Memory B cell (primary cell): ENCODE measurements at regions not wholly inside any gene's neighbourhood (a gene's known extent, or its start where the extent isn't known, plus 50 kb on each side); places are given as distances from the start of the nearest gene placed in this dataset.

Experiments used
- ATAC-seq: fragments of 150-1000 bp; cut with Tn5 transposase; 2 replicates; pipeline ENCODE4 v1.10.0; 2021; ENCODE audit warnings: low read depth, mild to moderate bottlenecking, moderate library complexity
- DNase-seq, 2 donors: peaks; one replicate each; pipeline ENCODE4 v3.0.0; 2022; ENCODE audit warnings: low spot score in 2 of 2
- H3K27ac Mint-ChIP-seq: one replicate; pipeline ENCODE4 v1.8.0; 2022; ENCODE audit warnings: mild to moderate bottlenecking, moderate library complexity, mixed read lengths
- H3K27me3 Mint-ChIP-seq: one replicate; pipeline ENCODE4 v1.8.0; 2022; ENCODE audit warnings: mixed read lengths
- H3K36me3 Mint-ChIP-seq: one replicate; pipeline ENCODE4 v1.8.0; 2022; ENCODE audit warnings: mild to moderate bottlenecking, mixed read lengths
- H3K4me1 Mint-ChIP-seq: one replicate; pipeline ENCODE4 v1.8.0; 2022; ENCODE audit warnings: mixed read lengths
- H3K4me3 Mint-ChIP-seq: one replicate; pipeline ENCODE4 v1.8.0; 2022; ENCODE audit warnings: mild to moderate bottlenecking, moderate library complexity, mixed read lengths
- H3K9me3 Mint-ChIP-seq: one replicate; pipeline ENCODE4 v1.8.0; 2022; ENCODE audit warnings: mixed read lengths

GRCh38 chrX:110421500-110422455, 63.1 kb downstream of the RTL9 start:
- Mint-ChIP-seq H3K27me3 (peaks cover 4% of the 10 kb centered on the region), H3K4me1 (no peaks in the 10 kb centered on the region), H3K4me3 (no peak overlapping the region), H3K36me3 (no peaks in the 10 kb centered on the region), H3K27ac (no peak overlapping the region), H3K9me3 (no peaks in the 10 kb centered on the region)
- ATAC-seq (no peak), DNase-seq (no peak)

GRCh38 chrX:110425222-110426154, 66.8 kb downstream of the RTL9 start:
- no peak for ATAC-seq
- H3K36me3 Mint-ChIP-seq: no peaks in the 10 kb centered on the region

GRCh38 chrX:110426155-110426504, 67.5 kb downstream of the RTL9 start:
- Mint-ChIP-seq H3K9me3 (no peaks in the 10 kb centered on the region), H3K36me3 (no peaks in the 10 kb centered on the region), H3K27ac (no peak overlapping the region), H3K4me3 (no peak overlapping the region), H3K4me1 (no peaks in the 10 kb centered on the region), H3K27me3 (peaks cover 4% of the 10 kb centered on the region)
- DNase-seq (no peak), ATAC-seq (no peak)

More at GRCh38 chrX:110425222-110426154, 66.8 kb downstream of the RTL9 start:
- Mint-ChIP-seq H3K4me1 (no peaks in the 10 kb centered on the region), H3K4me3 (no peak overlapping the region), H3K27ac (no peak overlapping the region), H3K27me3 (peaks cover 5% of the 10 kb centered on the region), H3K9me3 (no peaks in the 10 kb centered on the region)
- no peak for DNase-seq

DNA sequence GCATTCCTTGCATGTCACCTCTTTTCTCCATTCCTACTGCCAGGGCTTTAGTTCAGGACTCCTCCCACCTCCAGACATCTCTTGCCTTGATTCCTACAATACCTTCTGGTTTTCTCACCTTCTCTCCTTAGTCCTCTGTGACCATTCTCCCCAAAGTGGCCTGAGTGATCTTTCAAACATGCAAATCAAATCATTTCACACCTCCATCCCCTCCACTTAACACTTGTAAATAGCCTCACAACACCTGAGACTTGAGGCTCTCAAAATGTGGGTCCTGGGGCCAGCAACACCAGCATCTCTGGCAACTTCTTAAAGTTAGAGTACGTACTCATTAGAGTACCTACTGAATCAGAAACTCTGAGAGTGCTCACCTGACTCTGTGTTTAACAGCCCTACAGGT, 68.4 kb downstream of the RTL9 start:
- Mint-ChIP-seq H3K4me3 (no peak overlapping the region), H3K27ac (no peak overlapping the region), H3K4me1 (no peaks in the 10 kb centered on the region), H3K9me3 (no peaks in the 10 kb centered on the region), H3K27me3 (peaks cover 7% of the 10 kb centered on the region), H3K36me3 (no peaks in the 10 kb centered on the region)
- no peak for ATAC-seq
- no peak for DNase-seq

- Mint-ChIP-seq H3K4me3 (no peak overlapping the region), H3K4me1 (no peaks in the 10 kb centered on the region), H3K9me3 (no peaks in the 10 kb centered on the region), H3K27me3 (peaks cover 7% of the 10 kb centered on the region), H3K36me3 (no peaks in the 10 kb centered on the region), H3K27ac (no peak overlapping the region)
- DNase-seq (no peak), ATAC-seq (no peak)
These were observed 69.5 kb downstream of the RTL9 start for GRCh38 chrX:110428144-110428543.

- no peak for DNase-seq
- Mint-ChIP-seq H3K4me1 (no peaks in the 10 kb centered on the region), H3K4me3 (no peak overlapping the region), H3K9me3 (no peaks in the 10 kb centered on the region), H3K27me3 (peaks cover 16% of the 10 kb centered on the region), H3K27ac (no peak overlapping the region), H3K36me3 (no peaks in the 10 kb centered on the region)
- no peak for ATAC-seq
These were observed 71.8 kb downstream of the RTL9 start for GRCh38 chrX:110430293-110431076.

GRCh38 chrX:110432091-110432905, 73.7 kb downstream of the RTL9 start:
- H3K36me3 Mint-ChIP-seq: no peaks in the 10 kb centered on the region
- no peaks in the 10 kb centered on the region for H3K4me1 Mint-ChIP-seq
- no peak for DNase-seq
- H3K4me3 Mint-ChIP-seq: no peak overlapping the region
- no peak for ATAC-seq
- no peaks in the 10 kb centered on the region for H3K9me3 Mint-ChIP-seq
- peaks cover 16% of the 10 kb centered on the region for H3K27me3 Mint-ChIP-seq
- no peak overlapping the region for H3K27ac Mint-ChIP-seq

DNA sequence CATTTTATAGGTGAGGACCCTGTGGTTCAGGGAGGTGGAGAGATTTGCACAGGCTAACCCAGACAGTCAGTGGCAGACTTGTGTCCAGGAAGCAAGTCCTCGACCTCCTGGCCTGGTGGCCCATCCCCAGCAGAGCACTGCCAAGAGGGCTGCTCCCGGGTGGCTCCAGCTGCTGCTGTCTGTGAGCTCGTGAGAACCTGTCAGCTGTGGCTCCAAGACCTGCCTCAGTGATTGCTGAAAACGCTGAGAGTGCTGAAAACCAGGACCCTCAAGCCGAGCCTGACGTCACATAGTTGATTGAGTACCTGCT, 74.2 kb downstream of the RTL9 start:
- H3K9me3 Mint-ChIP-seq: no peaks in the 10 kb centered on the region
- H3K27me3 Mint-ChIP-seq: peaks cover 16% of the 10 kb centered on the region
- ATAC-seq (no peak), DNase-seq (no peak)
- no peaks in the 10 kb centered on the region for H3K36me3 Mint-ChIP-seq
- H3K4me3 Mint-ChIP-seq: no peak overlapping the region
- no peak overlapping the region for H3K27ac Mint-ChIP-seq
- no peaks in the 10 kb centered on the region for H3K4me1 Mint-ChIP-seq

GRCh38 chrX:110435196-110435595, 76.5 kb downstream of the RTL9 start:
- Mint-ChIP-seq H3K27ac (no peak overlapping the region), H3K4me1 (no peaks in the 10 kb centered on the region), H3K4me3 (no peak overlapping the region), H3K9me3 (no peaks in the 10 kb centered on the region), H3K27me3 (peaks cover 16% of the 10 kb centered on the region), H3K36me3 (no peaks in the 10 kb centered on the region)
- ATAC-seq: no peak
- no peak for DNase-seq

GRCh38 chrX:110436523-110436922, 77.9 kb downstream of the RTL9 start:
- peaks cover 15% of the 10 kb centered on the region for H3K27me3 Mint-ChIP-seq
- H3K36me3 Mint-ChIP-seq: no peaks in the 10 kb centered on the region
- no peak overlapping the region for H3K27ac Mint-ChIP-seq
- ATAC-seq (no peak), DNase-seq (no peak)
- H3K9me3 Mint-ChIP-seq: no peaks in the 10 kb centered on the region
- no peak overlapping the region for H3K4me3 Mint-ChIP-seq
- H3K4me1 Mint-ChIP-seq: no peaks in the 10 kb centered on the region

DNA sequence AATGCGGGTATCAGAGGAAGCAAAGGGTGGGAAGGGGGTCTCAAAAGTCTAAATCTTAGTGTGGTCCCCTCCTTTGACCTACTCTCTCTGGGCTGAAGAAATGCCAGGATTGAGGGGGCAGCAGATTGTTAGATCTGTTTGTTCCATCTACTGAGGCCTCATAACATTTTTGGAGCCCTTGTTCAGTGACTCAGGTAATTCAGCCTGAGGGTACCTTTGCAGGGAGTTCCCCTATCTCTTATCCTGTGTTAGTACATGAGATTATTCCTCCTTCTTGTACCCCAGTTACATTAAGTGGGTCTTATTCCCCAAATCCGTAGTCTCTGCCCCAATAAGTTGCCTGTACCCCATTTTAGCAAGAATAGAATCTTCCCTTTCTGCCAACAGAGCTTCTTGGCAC, 79.0 kb downstream of the RTL9 start:
- Mint-ChIP-seq H3K4me1 (no peaks in the 10 kb centered on the region), H3K27ac (no peak overlapping the region), H3K4me3 (no peak overlapping the region), H3K27me3 (peaks cover 12% of the 10 kb centered on the region), H3K36me3 (no peaks in the 10 kb centered on the region), H3K9me3 (no peaks in the 10 kb centered on the region)
- ATAC-seq (no peak), DNase-seq (no peak)

- ATAC-seq (no peak), DNase-seq (no peak)
- Mint-ChIP-seq H3K36me3 (no peaks in the 10 kb centered on the region), H3K9me3 (no peaks in the 10 kb centered on the region), H3K27me3 (peaks cover 4% of the 10 kb centered on the region), H3K27ac (no peak overlapping the region), H3K4me1 (no peaks in the 10 kb centered on the region), H3K4me3 (no peak overlapping the region)
These were observed 81.6 kb downstream of the RTL9 start for GRCh38 chrX:110440016-110440805.

GRCh38 chrX:110442635-110443034, 84.0 kb downstream of the RTL9 start:
- no peaks in the 10 kb centered on the region for H3K4me1 Mint-ChIP-seq
- no peak for ATAC-seq
- H3K4me3 Mint-ChIP-seq: no peak overlapping the region
- no peak overlapping the region for H3K27ac Mint-ChIP-seq
- no peaks in the 10 kb centered on the region for H3K36me3 Mint-ChIP-seq
- no peaks in the 10 kb centered on the region for H3K9me3 Mint-ChIP-seq
- no peak for DNase-seq
- peaks cover 4% of the 10 kb centered on the region for H3K27me3 Mint-ChIP-seq
